ENCODE measurements at regions not wholly inside any gene's neighbourhood (a gene's known extent, or its start where the extent isn't known, plus 50 kb on each side); places are given as distances from the start of the nearest gene placed in this dataset.

- DNase-seq (ENCODE audit: low spot score) (no peak), ATAC-seq (no peak)
- H3K9me3 Mint-ChIP-seq = no peaks in the 10 kb centered on the region
- no peak overlapping the region for H3K4me3 Mint-ChIP-seq
- H3K27me3 Mint-ChIP-seq = no peaks in the 10 kb centered on the region
- H3K27ac Mint-ChIP-seq = no peak overlapping the region
- no peaks in the 10 kb centered on the region for H3K4me1 Mint-ChIP-seq (ENCODE audit: low read depth in 2 of 2)
- H3K36me3 Mint-ChIP-seq = no peaks in the 10 kb centered on the region
These were observed 120.7 kb upstream of the SOD1 start for GRCh38 chr21:31538816-31539215.

- Mint-ChIP-seq H3K4me3 (no peak overlapping the region), H3K36me3 (no peaks in the 10 kb centered on the region), H3K4me1 (ENCODE audit: low read depth in 2 of 2) (no peaks in the 10 kb centered on the region), H3K9me3 (no peaks in the 10 kb centered on the region), H3K27me3 (no peaks in the 10 kb centered on the region), H3K27ac (no peak overlapping the region)
- DNase-seq (ENCODE audit: low spot score) (no peak), ATAC-seq (no peak)
These were observed 121.5 kb upstream of the SOD1 start for GRCh38 chr21:31537872-31538576.

GRCh38 chr21:31536138-31536537 lies 123.4 kb upstream of the SOD1 start:
- Mint-ChIP-seq H3K27ac (no peak overlapping the region), H3K4me3 (no peak overlapping the region)

DNA sequence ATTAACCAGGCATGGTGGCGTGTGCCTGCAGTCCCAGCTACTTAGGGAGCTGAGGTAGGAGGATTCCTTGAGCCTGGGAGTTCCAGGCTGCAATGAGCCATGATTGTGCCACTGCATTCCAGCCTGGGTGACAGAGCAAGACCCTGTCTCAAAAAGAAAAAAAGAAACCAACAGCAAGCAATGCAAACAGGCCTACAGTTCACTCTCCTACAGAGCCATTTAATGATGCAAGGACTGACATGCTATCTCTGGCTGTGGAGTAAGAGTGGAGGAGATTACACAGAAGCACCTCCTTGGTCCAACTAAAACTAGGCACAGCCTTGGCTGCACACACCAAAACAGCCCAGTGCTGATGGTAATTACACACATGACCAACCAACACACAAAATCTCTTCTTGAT lies 127.5 kb upstream of the SOD1 start:
- H3K27me3 Mint-ChIP-seq = no peaks in the 10 kb centered on the region
- no peak overlapping the region for H3K4me3 Mint-ChIP-seq
- H3K36me3 Mint-ChIP-seq = no peaks in the 10 kb centered on the region

More at GRCh38 chr21:31536138-31536537, 123.4 kb upstream of the SOD1 start:
- no peak for DNase-seq (ENCODE audit: low spot score)
- H3K27me3 Mint-ChIP-seq = no peaks in the 10 kb centered on the region
- H3K9me3 Mint-ChIP-seq = no peaks in the 10 kb centered on the region
- no peaks in the 10 kb centered on the region for H3K36me3 Mint-ChIP-seq
- ATAC-seq = no peak
- H3K4me1 Mint-ChIP-seq (ENCODE audit: low read depth in 2 of 2) = no peaks in the 10 kb centered on the region

GRCh38 chr21:31530897-31531705 lies 128.4 kb upstream of the SOD1 start:
- no peaks in the 10 kb centered on the region for H3K27me3 Mint-ChIP-seq
- DNase-seq (ENCODE audit: low spot score) = no peak
- H3K9me3 Mint-ChIP-seq = no peaks in the 10 kb centered on the region
- H3K4me3 Mint-ChIP-seq = no peak overlapping the region
- H3K27ac Mint-ChIP-seq = no peak overlapping the region
- no peaks in the 10 kb centered on the region for H3K4me1 Mint-ChIP-seq (ENCODE audit: low read depth in 2 of 2)
- ATAC-seq = no peak
- no peaks in the 10 kb centered on the region for H3K36me3 Mint-ChIP-seq

More for the DNA sequence above, 127.5 kb upstream of the SOD1 start:
- Mint-ChIP-seq H3K27ac (no peak overlapping the region), H3K4me1 (ENCODE audit: low read depth in 2 of 2) (no peaks in the 10 kb centered on the region), H3K9me3 (no peaks in the 10 kb centered on the region)
- DNase-seq (ENCODE audit: low spot score) (no peak), ATAC-seq (no peak)

- no peaks in the 10 kb centered on the region for H3K36me3 Mint-ChIP-seq
- DNase-seq (ENCODE audit: low spot score) (no peak), ATAC-seq (no peak)
- H3K9me3 Mint-ChIP-seq = no peaks in the 10 kb centered on the region
- H3K4me1 Mint-ChIP-seq (ENCODE audit: low read depth in 2 of 2) = no peaks in the 10 kb centered on the region
- no peak overlapping the region for H3K27ac Mint-ChIP-seq
- no peaks in the 10 kb centered on the region for H3K27me3 Mint-ChIP-seq
- H3K4me3 Mint-ChIP-seq = no peak overlapping the region
These were observed 129.1 kb upstream of the SOD1 start for GRCh38 chr21:31530364-31530763.

GRCh38 chr21:31529406-31529805 lies 130.1 kb upstream of the SOD1 start:
- no peaks in the 10 kb centered on the region for H3K27me3 Mint-ChIP-seq
- H3K9me3 Mint-ChIP-seq = no peaks in the 10 kb centered on the region
- no peak overlapping the region for H3K4me3 Mint-ChIP-seq
- H3K27ac Mint-ChIP-seq = no peak overlapping the region
- H3K4me1 Mint-ChIP-seq (ENCODE audit: low read depth in 2 of 2) = no peaks in the 10 kb centered on the region
- no peaks in the 10 kb centered on the region for H3K36me3 Mint-ChIP-seq
- no peak for ATAC-seq
- DNase-seq (ENCODE audit: low spot score) = no peak

- DNase-seq (ENCODE audit: low spot score) (no peak), ATAC-seq (no peak)
- H3K36me3 Mint-ChIP-seq = no peaks in the 10 kb centered on the region
- H3K9me3 Mint-ChIP-seq = no peaks in the 10 kb centered on the region
- no peak overlapping the region for H3K27ac Mint-ChIP-seq
- no peaks in the 10 kb centered on the region for H3K4me1 Mint-ChIP-seq (ENCODE audit: low read depth in 2 of 2)
- H3K27me3 Mint-ChIP-seq = no peaks in the 10 kb centered on the region
- H3K4me3 Mint-ChIP-seq = no peak overlapping the region
These were observed 133.5 kb upstream of the SOD1 start for GRCh38 chr21:31526040-31526439.

- H3K4me3 Mint-ChIP-seq = no peak overlapping the region
- H3K27me3 Mint-ChIP-seq = no peaks in the 10 kb centered on the region
- no peaks in the 10 kb centered on the region for H3K4me1 Mint-ChIP-seq (ENCODE audit: low read depth in 2 of 2)
- ATAC-seq (no peak), DNase-seq (ENCODE audit: low spot score) (no peak)
- H3K36me3 Mint-ChIP-seq = no peaks in the 10 kb centered on the region
- no peak overlapping the region for H3K27ac Mint-ChIP-seq
- H3K9me3 Mint-ChIP-seq = no peaks in the 10 kb centered on the region
These were observed 135.4 kb upstream of the SOD1 start for GRCh38 chr21:31524140-31524539.

DNA sequence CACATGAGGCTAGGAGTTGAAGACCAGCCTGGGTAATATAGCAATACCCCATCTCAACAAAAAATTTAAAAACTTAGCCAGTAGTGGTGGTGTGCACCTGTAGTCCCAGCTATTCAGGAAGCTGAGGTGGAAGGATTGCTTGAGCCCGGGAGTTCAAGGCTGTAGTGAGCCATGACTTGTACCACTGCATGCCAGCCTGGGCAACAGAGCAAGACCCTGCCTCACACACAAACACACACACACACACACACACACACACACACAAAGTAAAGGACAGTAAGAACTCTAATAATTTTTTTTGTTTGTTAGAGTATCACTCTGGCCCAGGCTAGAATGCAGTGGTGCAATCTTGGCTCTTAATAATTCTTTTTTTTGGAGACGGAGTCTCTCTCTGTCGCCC lies 138.0 kb upstream of the SOD1 start:
- Mint-ChIP-seq H3K27me3 (no peaks in the 10 kb centered on the region), H3K4me3 (no peak overlapping the region), H3K9me3 (no peaks in the 10 kb centered on the region), H3K4me1 (ENCODE audit: low read depth in 2 of 2) (peaks cover 0 to 4% of the 10 kb centered on the region in 2 donors), H3K36me3 (no peaks in the 10 kb centered on the region), H3K27ac (no peak overlapping the region)
- DNase-seq (ENCODE audit: low spot score) (no peak), ATAC-seq (no peak)

DNA sequence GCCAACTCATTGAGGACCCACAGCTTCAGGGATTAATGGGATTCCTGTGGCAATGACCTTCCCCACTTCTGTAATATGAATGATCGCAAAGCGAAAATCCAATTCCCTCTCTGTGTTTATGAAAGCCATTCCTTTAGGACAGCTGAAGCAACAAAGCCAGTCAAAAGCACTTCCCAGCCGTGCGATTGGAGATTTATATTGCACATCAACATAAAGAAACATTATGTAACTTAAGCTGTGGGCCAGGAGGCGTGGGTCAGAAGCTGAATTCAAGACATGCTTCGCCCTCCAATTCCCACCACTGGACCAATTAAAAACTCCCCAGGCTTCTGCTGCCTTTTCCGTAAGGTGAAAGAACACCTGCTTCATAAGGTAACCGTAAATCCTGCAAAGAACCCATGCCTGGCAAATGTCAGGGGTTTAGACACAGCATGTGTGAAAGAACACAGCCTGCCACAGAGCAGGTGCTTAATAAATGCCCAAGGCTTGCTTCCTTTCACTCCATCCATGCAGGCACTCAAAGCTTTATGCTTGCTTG lies 138.9 kb upstream of the SOD1 start:
- H3K4me3 Mint-ChIP-seq = no peak overlapping the region
- DNase-seq (ENCODE audit: low spot score) (no peak), ATAC-seq (no peak)
- H3K27ac Mint-ChIP-seq = no peak overlapping the region
- no peaks in the 10 kb centered on the region for H3K9me3 Mint-ChIP-seq
- H3K36me3 Mint-ChIP-seq = no peaks in the 10 kb centered on the region
- peaks cover 0 to 4% of the 10 kb centered on the region in 2 donors for H3K4me1 Mint-ChIP-seq (ENCODE audit: low read depth in 2 of 2)
- no peaks in the 10 kb centered on the region for H3K27me3 Mint-ChIP-seq

- no peaks in the 10 kb centered on the region for H3K27me3 Mint-ChIP-seq
- H3K27ac Mint-ChIP-seq = no peak overlapping the region
- no peak overlapping the region for H3K4me3 Mint-ChIP-seq
- DNase-seq (ENCODE audit: low spot score) = no peak
- H3K9me3 Mint-ChIP-seq = no peaks in the 10 kb centered on the region
- no peak for ATAC-seq
- peaks cover 0 to 4% of the 10 kb centered on the region in 2 donors for H3K4me1 Mint-ChIP-seq (ENCODE audit: low read depth in 2 of 2)
- no peaks in the 10 kb centered on the region for H3K36me3 Mint-ChIP-seq
These were observed 140.9 kb upstream of the SOD1 start for GRCh38 chr21:31518580-31518979.

DNA sequence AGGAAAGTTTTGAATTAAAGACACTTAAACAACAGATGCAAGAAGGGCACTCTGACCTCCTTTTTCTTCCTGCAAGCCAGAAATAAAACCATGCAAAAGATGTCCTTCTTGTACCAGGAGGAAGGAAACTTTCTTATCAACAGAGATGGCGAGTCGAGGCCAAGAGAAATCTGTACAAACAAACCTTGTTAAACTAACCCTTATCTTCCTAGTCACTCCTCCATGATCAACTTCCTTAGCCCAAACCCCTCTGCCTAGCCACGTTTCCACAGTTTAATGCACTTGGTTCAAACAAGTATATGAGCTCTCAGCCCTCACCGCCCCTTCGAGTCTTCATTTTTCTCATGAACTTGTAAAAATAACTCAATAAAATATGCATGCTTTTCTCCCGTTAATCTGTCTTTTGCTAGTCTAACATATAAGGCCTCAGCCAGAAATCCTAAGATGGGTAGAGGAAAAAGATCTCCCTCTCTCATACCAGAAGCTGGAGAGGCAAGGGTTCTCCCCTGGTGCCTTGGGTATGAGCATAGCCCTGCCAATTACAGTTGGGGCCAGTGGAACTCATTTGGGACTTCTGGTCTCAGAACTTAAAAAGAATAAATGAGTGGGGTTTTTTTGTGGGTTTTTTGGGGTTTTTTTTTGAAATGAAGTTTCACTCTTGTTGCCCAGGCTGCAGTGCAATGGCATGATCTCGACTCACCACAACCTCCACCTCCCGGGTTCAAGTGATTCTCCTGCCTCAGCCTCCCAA lies 141.7 kb upstream of the SOD1 start:
- H3K27ac Mint-ChIP-seq = no peak overlapping the region
- no peaks in the 10 kb centered on the region for H3K9me3 Mint-ChIP-seq
- H3K4me1 Mint-ChIP-seq (ENCODE audit: low read depth in 2 of 2) = peaks cover 0 to 4% of the 10 kb centered on the region in 2 donors
- no peaks in the 10 kb centered on the region for H3K36me3 Mint-ChIP-seq
- DNase-seq (ENCODE audit: low spot score) = no peak
- no peaks in the 10 kb centered on the region for H3K27me3 Mint-ChIP-seq
- ATAC-seq = no peak
- H3K4me3 Mint-ChIP-seq = no peak overlapping the region

- ATAC-seq = no peak
- peaks cover 0 to 4% of the 10 kb centered on the region in 2 donors for H3K4me1 Mint-ChIP-seq (ENCODE audit: low read depth in 2 of 2)
- no peaks in the 10 kb centered on the region for H3K36me3 Mint-ChIP-seq
- DNase-seq (ENCODE audit: low spot score) = no peak
- H3K27ac Mint-ChIP-seq = no peak overlapping the region
- no peak overlapping the region for H3K4me3 Mint-ChIP-seq
- H3K9me3 Mint-ChIP-seq = no peaks in the 10 kb centered on the region
- H3K27me3 Mint-ChIP-seq = no peaks in the 10 kb centered on the region
These were observed 144.2 kb upstream of the SOD1 start for GRCh38 chr21:31515253-31515652.

All from natural killer cell treated with Interleukin-12 subunit alpha and Interleukin-12 subunit beta and Interleukin-15 and Interleukin-18, amount 100 ng/mL, for 72 hours (primary cell).